Fibroblast of pulmonary artery (primary cell): ENCODE measurements at regions not wholly inside any gene's neighbourhood (a gene's known extent, or its start where the extent isn't known, plus 50 kb on each side); places are given as distances from the start of the nearest gene placed in this dataset.

Source experiments
- DNase-seq: peaks from one replicate; pipeline ENCODE4 v3.0.0-alpha.2; 2010; ENCODE audit warnings: low read depth
- H3K4me3 ChIP-seq: replicated peaks from 2 replicates; pipeline ENCODE4 v1.5.1; 2011; ENCODE audit warnings: low read depth, mild to moderate bottlenecking, control low read depth, low read length, moderate library complexity
- TF ChIP-seq, protein P1 (sequence below): IDR thresholded peaks from 2 replicates; pipeline ENCODE4 v1.5.1; 2011; ENCODE audit warnings: mild to moderate bottlenecking, control low read depth, low read length, inconsistent platforms; ENCODE audit errors: missing control alignments

DNA sequence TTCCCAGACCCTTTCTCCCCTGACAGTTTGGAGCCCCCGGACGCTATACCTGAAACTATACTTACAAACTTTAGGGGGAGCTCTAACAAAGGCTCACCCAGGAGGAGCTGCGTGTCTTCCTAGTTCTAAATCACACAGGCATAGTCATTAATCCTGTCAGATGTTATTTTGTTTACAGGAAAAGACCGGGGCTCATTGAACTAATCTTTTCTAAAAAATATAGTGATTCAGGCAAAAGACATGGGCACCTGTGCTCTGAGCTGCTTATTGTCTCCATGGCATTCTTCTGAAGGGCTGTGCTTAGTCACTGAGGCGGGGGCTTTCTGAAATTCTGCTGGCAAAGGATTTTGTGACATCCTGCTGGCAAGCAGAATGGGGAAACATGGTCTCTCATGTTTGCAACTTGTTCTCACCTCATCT, 1577.0 kb downstream of the NCAM2 start:
- DNase-seq, result peak; percentile 0
- H3K4me3 ChIP-seq, result no peak overlapping the region
- TF ChIP-seq, protein P1, sequence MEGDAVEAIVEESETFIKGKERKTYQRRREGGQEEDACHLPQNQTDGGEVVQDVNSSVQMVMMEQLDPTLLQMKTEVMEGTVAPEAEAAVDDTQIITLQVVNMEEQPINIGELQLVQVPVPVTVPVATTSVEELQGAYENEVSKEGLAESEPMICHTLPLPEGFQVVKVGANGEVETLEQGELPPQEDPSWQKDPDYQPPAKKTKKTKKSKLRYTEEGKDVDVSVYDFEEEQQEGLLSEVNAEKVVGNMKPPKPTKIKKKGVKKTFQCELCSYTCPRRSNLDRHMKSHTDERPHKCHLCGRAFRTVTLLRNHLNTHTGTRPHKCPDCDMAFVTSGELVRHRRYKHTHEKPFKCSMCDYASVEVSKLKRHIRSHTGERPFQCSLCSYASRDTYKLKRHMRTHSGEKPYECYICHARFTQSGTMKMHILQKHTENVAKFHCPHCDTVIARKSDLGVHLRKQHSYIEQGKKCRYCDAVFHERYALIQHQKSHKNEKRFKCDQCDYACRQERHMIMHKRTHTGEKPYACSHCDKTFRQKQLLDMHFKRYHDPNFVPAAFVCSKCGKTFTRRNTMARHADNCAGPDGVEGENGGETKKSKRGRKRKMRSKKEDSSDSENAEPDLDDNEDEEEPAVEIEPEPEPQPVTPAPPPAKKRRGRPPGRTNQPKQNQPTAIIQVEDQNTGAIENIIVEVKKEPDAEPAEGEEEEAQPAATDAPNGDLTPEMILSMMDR, result peak; percentile 4

DNA sequence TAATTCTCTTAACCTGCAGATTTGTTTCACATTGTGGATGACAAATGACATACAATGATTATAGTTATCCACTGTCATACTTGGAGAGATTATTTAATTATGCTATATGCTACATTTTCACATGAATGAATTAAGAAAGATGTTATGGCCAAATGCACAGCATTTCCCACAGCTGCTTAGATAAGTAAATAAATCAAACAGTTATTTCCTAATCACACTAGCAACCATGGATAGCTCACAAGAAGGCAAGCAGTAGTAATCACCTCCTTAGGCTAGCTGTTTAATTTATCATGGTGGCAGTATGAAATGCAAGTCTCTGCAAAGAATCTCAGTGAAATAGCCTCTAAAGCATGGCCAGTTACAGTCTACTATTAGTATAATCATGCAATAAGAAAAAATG, 1581.5 kb downstream of the NCAM2 start:
- H3K4me3 ChIP-seq, result no peak overlapping the region
- TF ChIP-seq, protein P1, result no peak
- no peak for DNase-seq

DNA sequence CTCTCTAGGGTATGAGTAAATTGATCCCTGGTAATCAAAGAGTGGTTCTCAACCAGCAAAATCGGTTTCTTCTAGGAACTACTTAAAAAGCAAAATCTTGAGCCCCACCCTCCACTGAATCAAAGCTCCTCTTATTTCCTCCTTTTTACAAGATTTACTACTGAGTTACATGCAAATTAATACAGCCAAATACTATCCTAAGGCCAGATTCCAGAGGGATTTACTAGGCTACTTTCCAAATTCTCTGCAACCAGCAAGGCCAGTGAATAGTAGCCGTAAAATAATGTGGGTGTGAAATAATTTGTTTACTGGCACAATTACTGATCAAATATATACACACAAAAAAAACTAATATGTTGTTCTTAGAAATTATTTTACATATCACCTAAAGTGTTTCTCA, 1583.8 kb downstream of the NCAM2 start:
- H3K4me3 ChIP-seq, result no peak overlapping the region
- TF ChIP-seq, protein P1, result no peak
- no peak for DNase-seq

DNA sequence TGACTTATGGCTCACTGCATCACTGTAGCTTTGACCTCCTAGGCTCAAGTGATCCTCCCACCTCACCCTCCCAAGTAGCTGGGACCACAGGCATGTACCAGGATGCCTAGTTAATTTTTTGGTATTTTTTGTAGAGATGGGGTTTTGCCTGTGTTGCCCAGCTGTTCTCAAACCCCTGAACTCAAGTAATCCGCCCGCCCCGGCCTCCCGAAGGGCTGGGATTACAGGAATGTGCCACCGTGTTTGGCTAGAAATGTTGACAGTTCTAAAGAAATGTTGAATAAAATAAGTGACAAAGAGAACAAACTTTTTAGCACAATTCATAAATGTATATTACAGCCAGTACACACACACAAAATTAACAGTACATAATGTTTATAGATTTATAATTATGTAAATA, 1586.1 kb downstream of the NCAM2 start:
- no peak overlapping the region for H3K4me3 ChIP-seq
- DNase-seq, result no peak
- TF ChIP-seq, protein P1, result no peak

DNA sequence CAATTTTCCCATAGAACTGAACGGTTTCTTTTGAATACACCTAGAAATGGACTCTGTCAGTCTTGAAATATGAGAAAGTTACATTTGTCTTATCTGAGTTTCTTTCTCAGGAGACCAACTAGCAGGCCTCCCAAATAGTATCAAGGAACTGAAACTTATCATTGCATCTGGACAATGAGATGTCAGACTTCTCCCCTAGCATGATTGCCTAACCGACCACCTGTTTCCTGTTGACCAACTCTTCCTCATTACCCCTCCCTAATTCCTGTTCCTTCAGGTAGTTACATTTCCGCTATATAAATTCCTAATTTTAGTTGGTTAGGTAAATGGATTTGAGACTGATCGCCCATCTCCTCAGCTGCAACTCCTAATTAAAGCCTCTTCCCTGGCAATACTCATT, 1587.3 kb downstream of the NCAM2 start:
- TF ChIP-seq, protein P1, result no peak
- no peak overlapping the region for H3K4me3 ChIP-seq
- no peak for DNase-seq

DNA sequence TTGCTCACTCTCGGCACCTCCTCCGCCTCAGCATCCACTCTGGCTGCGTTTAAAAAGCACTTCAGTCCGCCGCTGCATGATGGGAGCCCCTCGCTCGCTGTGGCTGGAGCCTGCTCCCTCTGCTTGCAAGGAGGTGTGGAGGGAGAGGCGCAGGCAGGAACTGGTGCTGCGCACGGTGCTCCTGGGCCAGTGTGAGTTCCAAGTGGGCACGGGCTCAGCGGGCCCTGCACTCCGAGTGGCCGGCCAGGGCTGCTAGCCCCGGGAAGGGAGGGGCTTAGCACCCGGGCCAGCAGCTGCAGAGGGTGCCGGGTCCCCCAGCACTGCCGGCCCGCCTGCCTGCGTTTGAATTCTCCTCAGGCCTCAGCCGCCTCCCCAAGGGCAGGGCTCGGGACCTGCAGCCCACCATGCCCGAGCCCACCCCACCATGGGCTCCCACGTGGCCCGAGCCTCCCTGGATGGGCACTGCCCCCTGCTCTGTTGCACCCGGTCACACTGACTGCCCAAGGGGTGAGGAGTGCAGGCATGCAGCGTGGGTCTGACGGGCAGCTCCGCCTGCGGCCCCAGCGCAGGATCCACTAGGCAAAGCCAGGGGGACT, 1599.5 kb downstream of the NCAM2 start:
- TF ChIP-seq, protein P1, result no peak
- DNase-seq, result no peak
- no peak overlapping the region for H3K4me3 ChIP-seq

DNA sequence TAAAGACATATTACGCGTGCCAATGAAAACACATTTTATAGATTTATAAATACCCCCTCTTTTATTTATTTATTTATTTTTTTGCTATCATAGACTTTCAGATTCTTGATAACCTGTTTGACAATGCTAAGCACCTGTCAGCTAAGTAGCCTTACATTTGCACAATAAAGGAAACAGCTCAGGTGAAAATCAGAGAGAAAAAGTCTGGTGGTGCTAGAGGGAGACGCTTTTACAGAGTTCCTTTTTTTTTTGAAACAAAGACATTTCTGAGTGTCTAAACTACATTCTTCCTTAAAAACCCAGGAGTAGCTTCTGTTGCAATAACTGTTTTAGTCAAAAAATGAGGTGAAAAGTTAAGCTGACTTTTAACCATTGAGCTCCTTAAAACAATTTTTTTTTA, 1611.6 kb downstream of the NCAM2 start:
- no peak overlapping the region for H3K4me3 ChIP-seq
- TF ChIP-seq, protein P1, result no peak
- DNase-seq, result no peak
